OCI-LY3 (cell line): ENCODE measurements at regions not wholly inside any gene's neighbourhood (a gene's known extent, or its start where the extent isn't known, plus 50 kb on each side); places are given as distances from the start of the nearest gene placed in this dataset.

Experiments
- EZH2phosphoT487 ChIP-seq: fragments of 200-600 bp; shearing (Covaris generic); IDR thresholded peaks from 2 replicates; pipeline ENCODE4 v1.6.1; 2018; ENCODE audit warnings: antibody characterized with exemption, mixed run types, low read depth
- TF ChIP-seq, protein P1 (sequence below): fragments of 200-600, 300-600 bp; sonication (generic); IDR thresholded peaks from 2 replicates; pipeline ENCODE4 v1.5.1; 2014; ENCODE audit warnings: antibody characterized with exemption, low read length, low read depth

DNA sequence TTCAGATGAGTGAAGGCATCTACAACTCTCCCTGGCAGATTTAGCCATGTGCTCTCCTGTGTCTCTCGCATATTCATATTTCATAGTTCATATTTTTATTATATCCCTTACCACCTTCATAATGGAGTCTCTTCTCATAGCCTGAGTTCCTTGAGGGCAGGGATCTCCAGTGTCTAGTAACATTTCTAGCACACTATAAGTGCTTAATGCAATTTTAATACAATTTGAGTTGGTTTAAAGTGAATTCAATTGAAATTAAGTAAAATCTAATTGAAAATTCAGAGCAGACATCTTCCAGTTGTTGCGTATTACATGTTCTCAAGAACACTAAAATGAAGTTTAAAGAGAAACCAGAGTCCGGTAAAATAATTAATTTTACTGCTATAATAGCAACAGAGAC is 163.6 kb upstream of the GNAI1 start:
- TF ChIP-seq, protein P1, sequence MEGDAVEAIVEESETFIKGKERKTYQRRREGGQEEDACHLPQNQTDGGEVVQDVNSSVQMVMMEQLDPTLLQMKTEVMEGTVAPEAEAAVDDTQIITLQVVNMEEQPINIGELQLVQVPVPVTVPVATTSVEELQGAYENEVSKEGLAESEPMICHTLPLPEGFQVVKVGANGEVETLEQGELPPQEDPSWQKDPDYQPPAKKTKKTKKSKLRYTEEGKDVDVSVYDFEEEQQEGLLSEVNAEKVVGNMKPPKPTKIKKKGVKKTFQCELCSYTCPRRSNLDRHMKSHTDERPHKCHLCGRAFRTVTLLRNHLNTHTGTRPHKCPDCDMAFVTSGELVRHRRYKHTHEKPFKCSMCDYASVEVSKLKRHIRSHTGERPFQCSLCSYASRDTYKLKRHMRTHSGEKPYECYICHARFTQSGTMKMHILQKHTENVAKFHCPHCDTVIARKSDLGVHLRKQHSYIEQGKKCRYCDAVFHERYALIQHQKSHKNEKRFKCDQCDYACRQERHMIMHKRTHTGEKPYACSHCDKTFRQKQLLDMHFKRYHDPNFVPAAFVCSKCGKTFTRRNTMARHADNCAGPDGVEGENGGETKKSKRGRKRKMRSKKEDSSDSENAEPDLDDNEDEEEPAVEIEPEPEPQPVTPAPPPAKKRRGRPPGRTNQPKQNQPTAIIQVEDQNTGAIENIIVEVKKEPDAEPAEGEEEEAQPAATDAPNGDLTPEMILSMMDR, result no peak
- no peak for TF ChIP-seq EZH2phosphoT487
